Mammary epithelial cell (primary cell): ENCODE measurements at regions not wholly inside any gene's neighbourhood (a gene's known extent, or its start where the extent isn't known, plus 50 kb on each side); places are given as distances from the start of the nearest gene placed in this dataset.

Experiments used
- EZH2 ChIP-seq: IDR thresholded peaks from 2 replicates; pipeline ENCODE4 v1.6.1; 2012; ENCODE audit warnings: low read length, inconsistent platforms, borderline replicate concordance
- TF ChIP-seq, protein P1 (sequence below), 2 donors: IDR thresholded peaks in 1 of 2; conservative IDR thresholded peaks in 1 of 2; 2 replicates each; pipeline ENCODE4 v1.5.1; 2011 to 2012; ENCODE audit warnings: inconsistent platforms in 2 of 2, low read length in 2 of 2, mild to moderate bottlenecking in 2 of 2, control low read depth in 1 of 2, low read depth in 1 of 2; ENCODE audit not compliant: insufficient read depth in 1 of 2; ENCODE audit errors: extremely low read depth in 1 of 2

DNA sequence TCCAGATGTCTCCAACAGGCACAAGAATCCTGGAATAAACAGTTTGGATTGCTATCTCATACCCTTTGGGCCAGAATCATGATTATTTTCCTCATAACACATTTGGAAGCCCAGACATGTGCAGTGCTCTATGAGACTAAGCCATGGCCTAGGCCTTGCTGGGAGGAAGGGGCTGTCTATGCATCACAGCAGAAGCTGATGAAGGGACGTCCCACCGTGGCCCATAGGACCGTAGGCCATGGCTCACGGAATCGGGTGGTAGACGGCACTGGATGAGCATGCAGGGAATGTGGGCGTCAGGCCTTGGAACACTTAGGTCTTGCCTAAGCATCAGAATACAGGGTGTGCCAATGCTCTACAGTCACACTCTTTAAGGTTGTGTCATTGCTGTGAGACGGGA, 283.8 kb upstream of the TSHZ3 start:
- TF ChIP-seq, protein P1, sequence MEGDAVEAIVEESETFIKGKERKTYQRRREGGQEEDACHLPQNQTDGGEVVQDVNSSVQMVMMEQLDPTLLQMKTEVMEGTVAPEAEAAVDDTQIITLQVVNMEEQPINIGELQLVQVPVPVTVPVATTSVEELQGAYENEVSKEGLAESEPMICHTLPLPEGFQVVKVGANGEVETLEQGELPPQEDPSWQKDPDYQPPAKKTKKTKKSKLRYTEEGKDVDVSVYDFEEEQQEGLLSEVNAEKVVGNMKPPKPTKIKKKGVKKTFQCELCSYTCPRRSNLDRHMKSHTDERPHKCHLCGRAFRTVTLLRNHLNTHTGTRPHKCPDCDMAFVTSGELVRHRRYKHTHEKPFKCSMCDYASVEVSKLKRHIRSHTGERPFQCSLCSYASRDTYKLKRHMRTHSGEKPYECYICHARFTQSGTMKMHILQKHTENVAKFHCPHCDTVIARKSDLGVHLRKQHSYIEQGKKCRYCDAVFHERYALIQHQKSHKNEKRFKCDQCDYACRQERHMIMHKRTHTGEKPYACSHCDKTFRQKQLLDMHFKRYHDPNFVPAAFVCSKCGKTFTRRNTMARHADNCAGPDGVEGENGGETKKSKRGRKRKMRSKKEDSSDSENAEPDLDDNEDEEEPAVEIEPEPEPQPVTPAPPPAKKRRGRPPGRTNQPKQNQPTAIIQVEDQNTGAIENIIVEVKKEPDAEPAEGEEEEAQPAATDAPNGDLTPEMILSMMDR (conservative IDR thresholded peaks at IDR 0.05 in 1 of 2, IDR thresholded peaks at IDR 0.05 in 1 of 2; ENCODE audit: extremely low read depth in 1 of 2, insufficient read depth in 1 of 2, low read depth in 1 of 2, low read length in 2 of 2) = no peak
- TF ChIP-seq EZH2 = no peak
